ENCODE measurements at regions not wholly inside any gene's neighbourhood (a gene's known extent, or its start where the extent isn't known, plus 50 kb on each side); places are given as distances from the start of the nearest gene placed in this dataset.

- no peak overlapping the region for H3K4me3 ChIP-seq
- TF ChIP-seq EP300 (IDR thresholded peaks at IDR 0.05) (no peak), POLR2AphosphoS5 (IDR thresholded peaks at IDR 0.05) (no peak)
- no peak overlapping the region for H3K27ac ChIP-seq
- no peaks in the 10 kb centered on the region for H3K36me3 ChIP-seq
- no peak for DNase-seq
- H3K4me1 ChIP-seq: no peaks in the 10 kb centered on the region
- WGBS, 5 donors: 67 to 77% (median 75%) methylated on average over 4 of the region's 4 CpGs
- H3K27me3 ChIP-seq: no peaks in the 10 kb centered on the region
- H3K9me3 ChIP-seq: no peaks in the 10 kb centered on the region
- intact Hi-C loops (cut with DNase I; ENCODE audit: low total_unique reads): no loop called here
These were observed 170.6 kb upstream of the EYA4 start for GRCh38 chr6:133070410-133071043.

- Histone ChIP-seq H3K27me3 (no peaks in the 10 kb centered on the region), H3K4me3 (no peak overlapping the region), H3K4me1 (no peaks in the 10 kb centered on the region), H3K27ac (no peak overlapping the region), H3K36me3 (no peaks in the 10 kb centered on the region), H3K9me3 (no peaks in the 10 kb centered on the region)
- TF ChIP-seq CTCF (IDR thresholded peaks at IDR 0.05) (no peak), POLR2A (IDR thresholded peaks at IDR 0.05) (no peak), POLR2AphosphoS5 (IDR thresholded peaks at IDR 0.05) (no peak)
- intact Hi-C loops (cut with DNase I; ENCODE audit: low total_unique reads): no loop called here
- DNase-seq: no peak
- 65 to 83% (median 77%) methylated on average over 2 of the region's 2 CpGs for WGBS, 5 donors
These were observed 161.3 kb upstream of the EYA4 start for GRCh38 chr6:133079901-133080300.

GRCh38 chr6:133083248-133083967 is 157.7 kb upstream of the EYA4 start:
- H3K9me3 ChIP-seq: no peaks in the 10 kb centered on the region
- H3K36me3 ChIP-seq: no peaks in the 10 kb centered on the region
- no peak overlapping the region for H3K27ac ChIP-seq
- TF ChIP-seq POLR2AphosphoS5 (IDR thresholded peaks at IDR 0.05) (no peak), CTCF (IDR thresholded peaks at IDR 0.05) (no peak), EP300 (IDR thresholded peaks at IDR 0.05) (no peak), POLR2A (IDR thresholded peaks at IDR 0.05) (no peak)
- intact Hi-C loops (cut with DNase I; ENCODE audit: low total_unique reads): no loop called here
- no peaks in the 10 kb centered on the region for H3K4me1 ChIP-seq
- 23 to 53% (median 39%) methylated on average over 2 of the region's 2 CpGs for WGBS, 5 donors
- no peaks in the 10 kb centered on the region for H3K27me3 ChIP-seq
- no peak for DNase-seq
- no peak overlapping the region for H3K4me3 ChIP-seq

GRCh38 chr6:133085471-133085870 is 155.7 kb upstream of the EYA4 start:
- Histone ChIP-seq H3K27ac (no peak overlapping the region), H3K27me3 (no peaks in the 10 kb centered on the region), H3K9me3 (no peaks in the 10 kb centered on the region), H3K36me3 (no peaks in the 10 kb centered on the region), H3K4me1 (no peaks in the 10 kb centered on the region), H3K4me3 (no peak overlapping the region)
- intact Hi-C loops (cut with DNase I; ENCODE audit: low total_unique reads): no loop called here
- DNase-seq: no peak
- 77 to 91% (median 86%) methylated on average over 1 of the region's 1 CpG for WGBS, 5 donors
- TF ChIP-seq POLR2A (IDR thresholded peaks at IDR 0.05) (no peak), CTCF (IDR thresholded peaks at IDR 0.05) (no peak), POLR2AphosphoS5 (IDR thresholded peaks at IDR 0.05) (no peak), EP300 (IDR thresholded peaks at IDR 0.05) (no peak)

- Histone ChIP-seq H3K4me1 (no peaks in the 10 kb centered on the region), H3K36me3 (no peaks in the 10 kb centered on the region), H3K9me3 (no peaks in the 10 kb centered on the region), H3K4me3 (no peak overlapping the region), H3K27ac (no peak overlapping the region), H3K27me3 (no peaks in the 10 kb centered on the region)
- WGBS, 5 donors: 47 to 62% (median 57%) methylated on average over 2 of the region's 2 CpGs
- TF ChIP-seq EP300 (IDR thresholded peaks at IDR 0.05): no peak
- TF ChIP-seq POLR2A (IDR thresholded peaks at IDR 0.05): no peak
- TF ChIP-seq POLR2AphosphoS5 (IDR thresholded peaks at IDR 0.05): no peak
- no peak for TF ChIP-seq CTCF (IDR thresholded peaks at IDR 0.05)
- DNase-seq: no peak
- intact Hi-C loops (cut with DNase I; ENCODE audit: low total_unique reads): no loop called here
These were observed 155.3 kb upstream of the EYA4 start for GRCh38 chr6:133085896-133086295.
